ENCODE measurements at regions not wholly inside any gene's neighbourhood (a gene's known extent, or its start where the extent isn't known, plus 50 kb on each side); places are given as distances from the start of the nearest gene placed in this dataset.

GRCh38 chr12:16955083-16955657, 349.2 kb upstream of the LMO3 start:
- Histone ChIP-seq H3F3A (ENCODE audit: insufficient read depth, low read length) (no peaks in the 10 kb centered on the region), H3K4me1 (ENCODE audit: low read length) (no peaks in the 10 kb centered on the region), H3K9me2 (replicated peaks; ENCODE audit: insufficient read depth, low read length) (no peaks in the 10 kb centered on the region), H2AFZ (ENCODE audit: low read length) (no peak overlapping the region), H3K9ac (ENCODE audit: low read length) (no peak overlapping the region), H3K4me3 (ENCODE audit: low read length) (no peak overlapping the region), H3K4me2 (ENCODE audit: low read depth, low read length) (no peak overlapping the region), H3K79me2 (ENCODE audit: low read length) (no peaks in the 10 kb centered on the region), H4K20me1 (ENCODE audit: insufficient read depth, low read length) (no peaks in the 10 kb centered on the region), H3K27ac (ENCODE audit: low read length) (no peak overlapping the region), H3K36me3 (replicated peaks; ENCODE audit: insufficient read depth, low read length) (no peaks in the 10 kb centered on the region), H3K27me3 (replicated peaks; ENCODE audit: insufficient read depth, low read length) (no peaks in the 10 kb centered on the region), H3K9me3 (replicated peaks; ENCODE audit: insufficient read depth, low read length) (no peaks in the 10 kb centered on the region)
- DNase-seq: no peak
- TF ChIP-seq CTCF (IDR thresholded peaks at IDR 0.05; ENCODE audit: low read length) (no peak), EZH2phosphoT487 (IDR thresholded peaks at IDR 0.05; ENCODE audit: low read length) (no peak), EZH2 (optimal IDR thresholded peaks at IDR 0.05; ENCODE audit: low read depth, low read length) (no peak)

- Histone ChIP-seq H3K4me2 (ENCODE audit: low read depth, low read length) (no peak overlapping the region), H3K4me3 (ENCODE audit: low read length) (no peak overlapping the region), H2AFZ (ENCODE audit: low read length) (no peak overlapping the region), H3K27ac (ENCODE audit: low read length) (no peak overlapping the region), H3K9me3 (replicated peaks; ENCODE audit: insufficient read depth, low read length) (no peaks in the 10 kb centered on the region), H3K9ac (ENCODE audit: low read length) (no peak overlapping the region), H3K27me3 (replicated peaks; ENCODE audit: insufficient read depth, low read length) (no peaks in the 10 kb centered on the region), H3K9me2 (replicated peaks; ENCODE audit: insufficient read depth, low read length) (no peaks in the 10 kb centered on the region), H4K20me1 (ENCODE audit: insufficient read depth, low read length) (no peaks in the 10 kb centered on the region), H3F3A (ENCODE audit: insufficient read depth, low read length) (no peaks in the 10 kb centered on the region), H3K36me3 (replicated peaks; ENCODE audit: insufficient read depth, low read length) (no peaks in the 10 kb centered on the region), H3K79me2 (ENCODE audit: low read length) (no peaks in the 10 kb centered on the region), H3K4me1 (ENCODE audit: low read length) (no peaks in the 10 kb centered on the region)
- TF ChIP-seq EZH2phosphoT487 (IDR thresholded peaks at IDR 0.05; ENCODE audit: low read length) (no peak), CTCF (IDR thresholded peaks at IDR 0.05; ENCODE audit: low read length) (no peak), EZH2 (optimal IDR thresholded peaks at IDR 0.05; ENCODE audit: low read depth, low read length) (no peak)
- DNase-seq: no peak
These were observed 344.1 kb upstream of the LMO3 start for GRCh38 chr12:16949871-16950667.

GRCh38 chr12:16949371-16949770, 343.4 kb upstream of the LMO3 start:
- H3F3A ChIP-seq (ENCODE audit: insufficient read depth, low read length): no peaks in the 10 kb centered on the region
- H3K79me2 ChIP-seq (ENCODE audit: low read length): no peaks in the 10 kb centered on the region
- no peaks in the 10 kb centered on the region for H3K4me1 ChIP-seq (ENCODE audit: low read length)
- no peak overlapping the region for H3K4me2 ChIP-seq (ENCODE audit: low read depth, low read length)
- no peaks in the 10 kb centered on the region for H4K20me1 ChIP-seq (ENCODE audit: insufficient read depth, low read length)
- no peaks in the 10 kb centered on the region for H3K9me2 ChIP-seq (replicated peaks; ENCODE audit: insufficient read depth, low read length)
- no peak overlapping the region for H3K9ac ChIP-seq (ENCODE audit: low read length)
- no peak overlapping the region for H2AFZ ChIP-seq (ENCODE audit: low read length)
- DNase-seq: no peak
- H3K27me3 ChIP-seq (replicated peaks; ENCODE audit: insufficient read depth, low read length): no peaks in the 10 kb centered on the region
- no peaks in the 10 kb centered on the region for H3K9me3 ChIP-seq (replicated peaks; ENCODE audit: insufficient read depth, low read length)
- H3K36me3 ChIP-seq (replicated peaks; ENCODE audit: insufficient read depth, low read length): no peaks in the 10 kb centered on the region
- TF ChIP-seq EZH2 (optimal IDR thresholded peaks at IDR 0.05; ENCODE audit: low read depth, low read length): no peak
- no peak for TF ChIP-seq EZH2phosphoT487 (IDR thresholded peaks at IDR 0.05; ENCODE audit: low read length)
- no peak for TF ChIP-seq CTCF (IDR thresholded peaks at IDR 0.05; ENCODE audit: low read length)
- H3K4me3 ChIP-seq (ENCODE audit: low read length): no peak overlapping the region
- H3K27ac ChIP-seq (ENCODE audit: low read length): no peak overlapping the region

Data from MM.1S (cell line).